GM12865 (cell line): ENCODE measurements at regions not wholly inside any gene's neighbourhood (a gene's known extent, or its start where the extent isn't known, plus 50 kb on each side); places are given as distances from the start of the nearest gene placed in this dataset.

Source experiments
- DNase-seq: peaks from one replicate; pipeline ENCODE4 v3.0.0; 2010; ENCODE audit warnings: low read depth
- H3K4me3 ChIP-seq: 2 replicates; pipeline ENCODE4 v1.5.1; 2011; ENCODE audit warnings: mild to moderate bottlenecking, low read depth, low read length, control low read depth
- TF ChIP-seq, protein P1 (sequence below): IDR thresholded peaks from 2 replicates; pipeline ENCODE4 v1.5.1; 2011; ENCODE audit warnings: low read length, control low read depth, low read depth, inconsistent platforms; ENCODE audit not compliant: insufficient read depth; ENCODE audit errors: missing control alignments

DNA sequence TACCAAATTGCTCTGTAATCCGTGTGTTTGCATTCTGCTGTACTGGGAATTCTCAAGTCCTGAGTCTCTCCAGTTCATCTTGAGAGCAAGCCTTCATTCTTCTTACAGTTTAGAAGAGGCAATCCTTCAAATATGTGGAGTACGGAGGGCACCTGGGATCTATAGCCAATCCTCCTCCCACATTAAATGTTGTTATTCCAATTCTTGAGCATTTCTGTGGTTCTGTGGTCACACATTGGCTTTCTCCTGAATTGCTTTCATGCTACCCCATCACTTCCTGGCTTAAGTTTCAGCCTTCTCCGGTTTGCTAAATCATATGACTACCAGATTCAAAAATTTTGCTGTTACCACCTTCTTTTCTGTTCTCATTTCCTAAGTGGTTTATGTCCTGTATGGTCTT is 611.1 kb downstream of the PCDH19 start:
- no peak overlapping the region for H3K4me3 ChIP-seq
- no peak for DNase-seq
- TF ChIP-seq, protein P1, sequence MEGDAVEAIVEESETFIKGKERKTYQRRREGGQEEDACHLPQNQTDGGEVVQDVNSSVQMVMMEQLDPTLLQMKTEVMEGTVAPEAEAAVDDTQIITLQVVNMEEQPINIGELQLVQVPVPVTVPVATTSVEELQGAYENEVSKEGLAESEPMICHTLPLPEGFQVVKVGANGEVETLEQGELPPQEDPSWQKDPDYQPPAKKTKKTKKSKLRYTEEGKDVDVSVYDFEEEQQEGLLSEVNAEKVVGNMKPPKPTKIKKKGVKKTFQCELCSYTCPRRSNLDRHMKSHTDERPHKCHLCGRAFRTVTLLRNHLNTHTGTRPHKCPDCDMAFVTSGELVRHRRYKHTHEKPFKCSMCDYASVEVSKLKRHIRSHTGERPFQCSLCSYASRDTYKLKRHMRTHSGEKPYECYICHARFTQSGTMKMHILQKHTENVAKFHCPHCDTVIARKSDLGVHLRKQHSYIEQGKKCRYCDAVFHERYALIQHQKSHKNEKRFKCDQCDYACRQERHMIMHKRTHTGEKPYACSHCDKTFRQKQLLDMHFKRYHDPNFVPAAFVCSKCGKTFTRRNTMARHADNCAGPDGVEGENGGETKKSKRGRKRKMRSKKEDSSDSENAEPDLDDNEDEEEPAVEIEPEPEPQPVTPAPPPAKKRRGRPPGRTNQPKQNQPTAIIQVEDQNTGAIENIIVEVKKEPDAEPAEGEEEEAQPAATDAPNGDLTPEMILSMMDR, result no peak

DNA sequence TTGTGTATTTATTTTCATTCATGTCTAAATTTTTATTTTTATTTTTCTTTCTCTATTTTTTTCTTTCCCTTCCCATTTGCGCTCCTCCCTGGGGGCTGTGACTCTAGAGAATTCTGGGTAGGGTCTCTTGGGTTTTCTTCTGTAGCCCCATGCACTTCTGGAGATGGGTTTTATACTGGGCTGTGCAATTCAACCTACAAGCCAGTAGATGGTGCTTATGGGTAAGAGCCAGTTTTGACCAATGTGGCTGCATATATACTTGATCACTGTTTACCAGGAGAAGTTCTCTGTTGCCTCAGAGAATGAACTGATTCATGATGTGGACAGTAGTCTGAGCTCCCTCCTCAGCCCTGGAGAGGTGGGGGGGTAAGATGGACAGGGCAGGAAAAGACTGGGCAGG is 614.6 kb downstream of the PCDH19 start:
- TF ChIP-seq, protein P1, result no peak
- DNase-seq, result no peak
- H3K4me3 ChIP-seq, result no peak overlapping the region

DNA sequence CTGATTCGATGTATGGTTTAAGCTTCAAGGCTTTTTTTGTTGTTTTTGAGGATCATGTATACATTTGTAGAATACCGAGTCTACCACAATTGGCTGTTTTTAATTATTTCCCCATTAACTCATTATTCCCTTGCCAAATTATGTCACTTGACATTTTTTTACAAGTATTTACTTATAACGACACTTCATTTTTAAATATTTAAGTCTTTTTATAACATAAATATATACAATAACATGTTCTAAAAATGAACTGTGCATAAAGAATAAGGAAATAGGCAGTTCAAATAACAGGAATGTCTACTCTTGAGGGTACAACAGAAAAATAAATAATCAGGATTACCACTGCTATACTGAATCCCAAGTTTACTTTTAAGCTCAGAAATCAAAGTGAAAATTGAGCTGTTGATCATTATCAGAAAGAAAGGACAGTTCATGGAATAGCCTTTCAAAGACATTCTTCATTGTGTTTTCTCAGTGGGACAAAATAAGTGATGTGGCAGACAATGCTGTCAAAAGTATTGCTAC is 627.5 kb downstream of the PCDH19 start:
- no peak for DNase-seq
- TF ChIP-seq, protein P1, result no peak
- H3K4me3 ChIP-seq, result no peak overlapping the region

- TF ChIP-seq, protein P1, result no peak
- no peak for DNase-seq
- H3K4me3 ChIP-seq, result no peak overlapping the region
These were observed 632.2 kb downstream of the PCDH19 start for GRCh38 chrX:99777912-99778311.

GRCh38 chrX:99761731-99762130 is 648.3 kb downstream of the PCDH19 start:
- no peak for DNase-seq
- no peak overlapping the region for H3K4me3 ChIP-seq
- TF ChIP-seq, protein P1, result no peak

DNA sequence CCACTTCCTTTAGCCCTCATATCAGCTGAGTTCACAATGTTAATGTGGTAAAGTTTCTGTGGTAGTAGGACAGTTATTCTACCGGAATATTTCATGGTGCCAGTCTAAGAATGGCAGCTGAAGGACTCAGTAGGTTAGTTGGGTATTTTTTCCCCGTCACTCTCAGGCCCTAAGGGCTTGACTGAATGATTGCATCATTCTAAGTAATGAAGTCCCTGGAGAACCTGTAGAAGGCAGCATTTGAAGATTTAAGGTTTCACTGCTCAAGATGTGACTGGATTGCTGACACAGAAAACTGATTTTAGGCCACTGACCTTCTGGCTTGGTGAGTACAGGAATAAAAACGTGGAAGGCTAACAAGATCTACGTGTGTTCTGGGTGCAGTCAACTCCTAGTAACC is 657.3 kb downstream of the PCDH19 start:
- TF ChIP-seq, protein P1, result no peak

DNA sequence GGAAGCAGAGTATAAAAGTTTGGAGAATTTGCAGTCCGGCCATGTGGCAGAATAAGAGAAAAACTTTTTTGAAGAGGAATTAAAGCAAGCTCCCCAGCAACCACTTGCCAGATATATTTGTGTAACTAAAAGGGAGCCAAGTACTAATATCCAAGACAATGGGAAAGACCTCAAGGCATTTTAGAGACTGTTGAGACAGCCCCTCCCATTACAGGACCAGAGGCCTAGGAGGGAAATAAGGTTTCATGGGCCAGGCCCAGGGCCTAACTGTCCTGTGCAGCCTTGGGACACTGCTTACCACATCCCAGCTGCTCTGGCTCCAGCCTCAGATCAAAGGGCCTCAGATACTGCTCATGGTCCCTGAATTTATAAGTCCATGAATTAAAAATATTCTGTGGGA is 659.4 kb downstream of the PCDH19 start:
- TF ChIP-seq, protein P1, result no peak
- no peak for DNase-seq
- no peak overlapping the region for H3K4me3 ChIP-seq

More for the DNA sequence above, 657.3 kb downstream of the PCDH19 start:
- H3K4me3 ChIP-seq, result no peak overlapping the region
- no peak for DNase-seq
